CD14-positive monocyte (primary cell): ENCODE measurements at regions not wholly inside any gene's neighbourhood (a gene's known extent, or its start where the extent isn't known, plus 50 kb on each side); places are given as distances from the start of the nearest gene placed in this dataset.

Source experiments
- DNase-seq, 3 donors: peaks; one replicate each; pipeline ENCODE4 v3.0.0-alpha.2; 2011 to 2022
- H2AFZ ChIP-seq: 2 replicates; pipeline ENCODE4 v1.6.0; 2012; ENCODE audit warnings: mild to moderate bottlenecking, low read depth, low read length, inconsistent platforms; ENCODE audit not compliant: insufficient read depth, poor library complexity, severe bottlenecking
- H3K27ac ChIP-seq, 2 donors: 1 replicate in 1 of 2; 2 replicates in 1 of 2; pipeline ENCODE4 v1.5.1; 2012 to 2013; ENCODE audit warnings: low read length in 2 of 2, control low read depth in 1 of 2, inconsistent platforms in 1 of 2, low read depth in 1 of 2, mild to moderate bottlenecking in 1 of 2
- H3K27me3 ChIP-seq, 2 donors: one replicate each; pipeline versions ENCODE4 v1.6.0 to v1.6.1; 2011 to 2013; ENCODE audit warnings: low read length in 2 of 2; ENCODE audit not compliant: control insufficient read depth in 2 of 2, insufficient read depth in 2 of 2
- H3K36me3 ChIP-seq, 2 donors: replicated peaks in 1 of 2; 1 replicate in 1 of 2; 2 replicates in 1 of 2; pipeline versions ENCODE4 v1.5.1 to v1.6.1; 2012 to 2013; ENCODE audit warnings: low read length in 2 of 2, control low read depth in 1 of 2, inconsistent platforms in 1 of 2, mild to moderate bottlenecking in 1 of 2; ENCODE audit not compliant: insufficient read depth in 2 of 2, control insufficient read depth in 1 of 2
- H3K4me1 ChIP-seq, 2 donors: 1 replicate in 1 of 2; 2 replicates in 1 of 2; pipeline versions ENCODE4 v1.5.1 to v1.6.1; 2012 to 2013; ENCODE audit warnings: low read length in 2 of 2, control low read depth in 1 of 2, inconsistent platforms in 1 of 2, mild to moderate bottlenecking in 1 of 2, moderate library complexity in 1 of 2; ENCODE audit not compliant: insufficient read depth in 2 of 2, control insufficient read depth in 1 of 2
- H3K4me2 ChIP-seq: replicated peaks from 2 replicates; pipeline ENCODE3; 2012; ENCODE audit warnings: low read length, moderate library complexity, mild to moderate bottlenecking; ENCODE audit not compliant: poor library complexity, severe bottlenecking; ENCODE audit errors: extremely low read depth
- H3K4me3 ChIP-seq, 3 experiments: fragments of 200-600 bp in 1 of 3; sonication (generic) in 1 of 3; replicated peaks in 1 of 3; 1 replicate in 2 of 3; 2 replicates in 1 of 3; pipeline ENCODE4 v1.5.1; 2011 to 2013; ENCODE audit warnings: low read length in 3 of 3, mild to moderate bottlenecking in 3 of 3, control low read depth in 2 of 3, low read depth in 2 of 3, inconsistent platforms in 1 of 3, moderate library complexity in 1 of 3
- H3K79me2 ChIP-seq: 2 replicates; pipeline ENCODE4 v1.6.0; 2012; ENCODE audit warnings: mild to moderate bottlenecking, control low read depth, inconsistent platforms, low read length, moderate library complexity; ENCODE audit not compliant: insufficient read depth
- H3K9ac ChIP-seq: 2 replicates; pipeline ENCODE4 v1.6.0; 2017; ENCODE audit warnings: low read length, mild to moderate bottlenecking; ENCODE audit not compliant: insufficient read depth, poor library complexity, severe bottlenecking
- H3K9me3 ChIP-seq, 2 donors: replicated peaks in 1 of 2; 1 replicate in 1 of 2; 2 replicates in 1 of 2; pipeline versions ENCODE4 v1.5.1 to v1.6.1; 2012 to 2013; ENCODE audit warnings: low read length in 2 of 2, control low read depth in 1 of 2; ENCODE audit not compliant: control insufficient read depth in 1 of 2, insufficient read depth in 1 of 2
- H4K20me1 ChIP-seq: 2 replicates; pipeline ENCODE4 v1.6.0; 2012; ENCODE audit warnings: mild to moderate bottlenecking, low read length, control low read depth, moderate library complexity; ENCODE audit not compliant: insufficient read depth
- H3K27ac Mint-ChIP-seq, 7 donors: one replicate each; pipeline ENCODE4 v1.8.0; 2020; ENCODE audit warnings: mild to moderate bottlenecking in 7 of 7, mixed read lengths in 7 of 7, moderate library complexity in 6 of 7, inconsistent platforms in 2 of 7
- H3K27me3 Mint-ChIP-seq, 3 donors: one replicate each; pipeline ENCODE4 v1.8.0; 2021 to 2022; ENCODE audit warnings: low read depth in 3 of 3, mild to moderate bottlenecking in 3 of 3, mixed read lengths in 3 of 3, moderate library complexity in 3 of 3, inconsistent platforms in 1 of 3
- H3K36me3 Mint-ChIP-seq, 2 donors: one replicate each; pipeline ENCODE4 v1.8.0; 2020; ENCODE audit warnings: mixed read lengths in 2 of 2, inconsistent platforms in 1 of 2, mild to moderate bottlenecking in 1 of 2
- H3K4me1 Mint-ChIP-seq: one replicate; pipeline ENCODE4 v1.8.0; 2020; ENCODE audit warnings: mild to moderate bottlenecking, mixed read lengths
- H3K4me3 Mint-ChIP-seq, 2 donors: one replicate each; pipeline ENCODE4 v1.8.0; 2020; ENCODE audit warnings: mild to moderate bottlenecking in 2 of 2, mixed read lengths in 2 of 2, moderate library complexity in 1 of 2
- H3K9me3 Mint-ChIP-seq, 7 donors: one replicate each; pipeline ENCODE4 v1.8.0; 2020 to 2022; ENCODE audit warnings: mixed read lengths in 7 of 7, mild to moderate bottlenecking in 6 of 7, moderate library complexity in 6 of 7, inconsistent platforms in 2 of 7
- WGBS: methylation state at CpG from one replicate; pipeline ENCODE4 v1.1.5; 2013; ENCODE audit warnings: missing lambda C conversion rate; ENCODE audit not compliant: insufficient coverage; 5-methylcytosine and 5-hydroxymethylcytosine counted together
- intact Hi-C, 2 donors: fragments of 100-400 bp; cut with micrococcal nuclease; formaldehyde crosslinking; loops; one replicate each; pipeline versions ENCODE4 v1.15.0 to v1.15.1; 2023
- TF ChIP-seq, protein P1 (sequence below): fragments of 200-600 bp; IDR thresholded peaks from one replicate; pipeline ENCODE4 v1.8.0; 2022; ENCODE audit warnings: antibody characterized with exemption, mild to moderate bottlenecking

DNA sequence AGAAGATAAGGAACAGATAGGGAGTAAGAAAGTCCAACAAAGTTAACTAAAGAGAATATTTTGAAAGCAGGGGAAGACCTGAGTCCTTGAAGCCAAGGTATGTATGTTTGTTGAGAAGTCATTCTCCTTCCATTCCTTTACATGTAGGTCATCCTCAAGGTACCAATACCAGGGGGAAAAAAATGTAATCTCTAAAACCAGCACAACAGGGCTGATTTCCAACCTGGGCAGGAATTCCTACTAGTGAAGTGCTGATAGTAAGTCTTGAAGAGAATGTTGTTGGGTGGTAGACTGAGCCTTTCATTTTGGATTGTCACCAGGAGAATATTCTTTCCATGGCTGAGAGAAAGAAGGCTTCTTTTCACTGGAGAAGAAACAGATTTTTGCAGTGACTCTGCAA lies 117.1 kb upstream of the ZNF462 start:
- Mint-ChIP-seq H3K4me3 (no peak overlapping the region), H3K27ac (no peak overlapping the region), H3K4me1 (no peaks in the 10 kb centered on the region), H3K36me3 (no peaks in the 10 kb centered on the region), H3K27me3 (peaks cover 0 to 2% (median 0%) of the 10 kb centered on the region in 3 donors), H3K9me3 (peaks cover 0 to 3% (median 1%) of the 10 kb centered on the region in 7 donors)
- DNase-seq: no peak
- Histone ChIP-seq H4K20me1 (no peaks in the 10 kb centered on the region), H3K4me1 (no peaks in the 10 kb centered on the region), H3K27ac (no peak overlapping the region), H3K36me3 (no peaks in the 10 kb centered on the region), H3K4me3 (no peak overlapping the region), H3K4me2 (no peak overlapping the region), H3K9me3 (no peaks in the 10 kb centered on the region), H3K79me2 (no peaks in the 10 kb centered on the region), H3K27me3 (no peaks in the 10 kb centered on the region), H2AFZ (no peak overlapping the region), H3K9ac (no peak overlapping the region)
- intact Hi-C loops: no loop called here
- TF ChIP-seq, protein P1, sequence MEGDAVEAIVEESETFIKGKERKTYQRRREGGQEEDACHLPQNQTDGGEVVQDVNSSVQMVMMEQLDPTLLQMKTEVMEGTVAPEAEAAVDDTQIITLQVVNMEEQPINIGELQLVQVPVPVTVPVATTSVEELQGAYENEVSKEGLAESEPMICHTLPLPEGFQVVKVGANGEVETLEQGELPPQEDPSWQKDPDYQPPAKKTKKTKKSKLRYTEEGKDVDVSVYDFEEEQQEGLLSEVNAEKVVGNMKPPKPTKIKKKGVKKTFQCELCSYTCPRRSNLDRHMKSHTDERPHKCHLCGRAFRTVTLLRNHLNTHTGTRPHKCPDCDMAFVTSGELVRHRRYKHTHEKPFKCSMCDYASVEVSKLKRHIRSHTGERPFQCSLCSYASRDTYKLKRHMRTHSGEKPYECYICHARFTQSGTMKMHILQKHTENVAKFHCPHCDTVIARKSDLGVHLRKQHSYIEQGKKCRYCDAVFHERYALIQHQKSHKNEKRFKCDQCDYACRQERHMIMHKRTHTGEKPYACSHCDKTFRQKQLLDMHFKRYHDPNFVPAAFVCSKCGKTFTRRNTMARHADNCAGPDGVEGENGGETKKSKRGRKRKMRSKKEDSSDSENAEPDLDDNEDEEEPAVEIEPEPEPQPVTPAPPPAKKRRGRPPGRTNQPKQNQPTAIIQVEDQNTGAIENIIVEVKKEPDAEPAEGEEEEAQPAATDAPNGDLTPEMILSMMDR: no peak

DNA sequence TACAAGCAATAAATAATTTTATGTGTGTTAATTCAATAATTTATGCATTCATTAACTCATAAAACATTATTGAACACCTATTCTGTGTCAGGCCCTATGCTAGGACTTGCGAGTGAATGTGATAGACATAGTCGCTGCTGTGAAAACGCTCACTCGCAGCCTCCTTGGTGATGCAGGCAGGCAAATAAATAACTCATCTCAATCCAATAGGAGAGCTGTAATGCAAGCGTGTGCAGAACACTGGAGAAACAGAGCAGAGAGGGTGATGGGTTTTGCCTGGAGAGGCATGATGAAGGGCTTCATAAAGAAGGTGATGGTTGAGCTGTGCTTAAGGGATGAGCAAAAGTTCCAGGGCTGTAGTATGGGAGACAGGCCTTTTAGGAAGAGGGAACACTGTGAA lies 111.3 kb upstream of the ZNF462 start:
- peaks cover 0 to 1% (median 0%) of the 10 kb centered on the region in 7 donors for H3K9me3 Mint-ChIP-seq
- peaks cover 0 to 3% (median under 1%) of the 10 kb centered on the region in 3 donors for H3K27me3 Mint-ChIP-seq
- H3K27ac ChIP-seq: no peak overlapping the region
- H3K36me3 Mint-ChIP-seq: no peaks in the 10 kb centered on the region
- no peaks in the 10 kb centered on the region for H3K9me3 ChIP-seq
- no CpG with 5 or more reads among the region's 5 CpGs for WGBS
- TF ChIP-seq, protein P1: no peak
- H2AFZ ChIP-seq: no peak overlapping the region
- H3K4me3 Mint-ChIP-seq: no peak overlapping the region
- no peaks in the 10 kb centered on the region for H3K79me2 ChIP-seq
- H3K36me3 ChIP-seq: no peaks in the 10 kb centered on the region
- H3K4me3 ChIP-seq: no peak overlapping the region
- H3K27me3 ChIP-seq: no peaks in the 10 kb centered on the region
- no peaks in the 10 kb centered on the region for H3K4me1 Mint-ChIP-seq
- no peak for DNase-seq
- no peaks in the 10 kb centered on the region for H4K20me1 ChIP-seq
- H3K4me2 ChIP-seq: no peak overlapping the region
- no peak overlapping the region for H3K27ac Mint-ChIP-seq
- H3K4me1 ChIP-seq: no peaks in the 10 kb centered on the region
- intact Hi-C loops: no loop called here
- no peak overlapping the region for H3K9ac ChIP-seq
